22Rv1 (cell line): ENCODE measurements at regions not wholly inside any gene's neighbourhood (a gene's known extent, or its start where the extent isn't known, plus 50 kb on each side); places are given as distances from the start of the nearest gene placed in this dataset.
"Not testable (repeated sequence)": the region's sequence is repeated elsewhere in the genome, so short reads cannot be mapped to it uniquely, and the experiment has no call there.

Source experiments
- H3K27ac ChIP-seq: fragments of 450-650 bp; 2 replicates; pipeline ENCODE4 v1.5.1; 2017
- CTCF ChIP-seq: fragments of 450-650 bp; IDR thresholded peaks from 2 replicates; pipeline ENCODE4 v1.5.1; 2017; ENCODE audit warnings: mild to moderate bottlenecking
- ZFX ChIP-seq: fragments of 450-650 bp; IDR thresholded peaks from 2 replicates; pipeline ENCODE4 v1.6.1; 2017; ENCODE audit warnings: antibody characterized with exemption, borderline replicate concordance

GRCh38 chr10:33012306-33012705, 54.3 kb upstream of the ITGB1 start:
- H3K27ac ChIP-seq = no peak overlapping the region

GRCh38 chr10:33010132-33011037, 52.4 kb upstream of the ITGB1 start:
- H3K27ac ChIP-seq = no peak overlapping the region
- TF ChIP-seq ZFX (no peak), CTCF (peak; percentile 53)

More at GRCh38 chr10:33012306-33012705, 54.3 kb upstream of the ITGB1 start:
- TF ChIP-seq CTCF = no peak
- no peak for TF ChIP-seq ZFX

- TF ChIP-seq ZFX = no peak
- no peak for TF ChIP-seq CTCF
- H3K27ac ChIP-seq = no peak overlapping the region
Observed at GRCh38 chr10:33009244-33010131, 51.5 kb upstream of the ITGB1 start.

- no peak overlapping the region for H3K27ac ChIP-seq
- TF ChIP-seq ZFX (no peak), CTCF (peak; percentile 96)
Observed at GRCh38 chr10:33008499-33009243, 50.6 kb upstream of the ITGB1 start.

- H3K27ac ChIP-seq = not testable (repeated sequence)
Observed at GRCh38 chr10:33007731-33008381, 49.8 kb upstream of the ITGB1 start.
